GM21526 (cell line): ENCODE measurements at regions not wholly inside any gene's neighbourhood (a gene's known extent, or its start where the extent isn't known, plus 50 kb on each side); places are given as distances from the start of the nearest gene placed in this dataset.

Experiments used
- ATAC-seq: cut with Tn5 transposase; IDR thresholded peaks from one replicate; pipeline ENCODE4 v1.9.1; 2021; ENCODE audit warnings: moderate library complexity; ENCODE audit not compliant: unreplicated experiment, low FRiP score

GRCh38 chr2:111626865-111627163 lies 257.2 kb downstream of the ANAPC1 start:
- ATAC-seq: no peak

DNA sequence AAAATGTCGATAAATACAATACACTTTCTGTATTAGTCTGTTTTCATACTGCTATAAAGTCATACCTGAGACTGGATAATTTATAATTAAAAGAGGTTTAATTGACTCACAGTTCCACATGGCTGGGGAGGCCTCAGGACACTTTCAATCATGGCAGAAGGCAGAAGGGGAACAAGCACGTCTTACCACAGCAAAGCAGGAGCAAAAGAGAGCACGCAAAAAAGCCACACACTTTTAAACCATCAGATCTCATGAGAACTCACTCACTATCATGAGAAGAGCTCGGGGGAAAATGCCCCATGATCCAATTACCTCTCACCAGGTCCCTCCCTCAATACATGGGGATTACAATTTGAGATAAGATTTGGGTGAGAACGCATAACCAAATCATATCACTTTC lies 256.7 kb downstream of the ANAPC1 start:
- no peak for ATAC-seq

DNA sequence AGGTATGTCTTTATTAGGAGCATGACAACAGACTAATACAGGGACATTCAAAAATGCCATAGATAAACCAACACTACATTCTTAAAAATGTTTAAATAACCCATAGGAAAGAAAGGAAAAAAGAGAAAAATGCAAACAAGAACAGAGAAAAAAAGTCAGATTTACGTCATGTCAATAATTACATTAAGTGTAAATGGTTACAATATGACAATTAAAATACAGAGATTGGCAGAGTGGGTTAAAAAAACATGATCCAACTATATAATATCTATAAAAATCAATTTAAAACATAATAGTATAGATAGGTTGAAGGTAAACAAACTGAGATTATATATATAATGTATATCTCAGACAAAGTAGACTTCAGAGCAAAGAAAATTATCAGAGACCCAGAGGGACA lies 255.8 kb downstream of the ANAPC1 start:
- no peak for ATAC-seq

GRCh38 chr2:111629983-111630382 lies 254.0 kb downstream of the ANAPC1 start:
- ATAC-seq: no peak

DNA sequence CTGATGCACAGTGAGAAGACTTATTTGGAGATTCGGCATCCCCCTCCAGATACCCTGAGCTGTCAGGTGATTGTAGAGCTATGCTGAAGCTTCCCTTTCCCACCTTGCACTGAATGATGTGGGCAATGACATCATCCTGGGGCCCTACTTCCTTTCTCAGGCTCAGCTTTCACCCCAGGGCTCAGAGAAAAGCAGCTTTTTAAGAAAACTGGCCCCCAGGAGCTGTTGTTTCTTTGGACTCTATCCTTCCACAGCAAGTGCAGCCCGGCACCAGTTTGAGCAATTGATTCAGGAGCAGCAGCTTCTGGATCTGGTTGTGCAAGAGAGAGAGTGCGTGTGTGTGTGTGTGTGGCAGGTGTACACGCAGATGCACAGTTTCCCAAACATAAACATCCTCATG lies 251.3 kb downstream of the ANAPC1 start:
- no peak for ATAC-seq

DNA sequence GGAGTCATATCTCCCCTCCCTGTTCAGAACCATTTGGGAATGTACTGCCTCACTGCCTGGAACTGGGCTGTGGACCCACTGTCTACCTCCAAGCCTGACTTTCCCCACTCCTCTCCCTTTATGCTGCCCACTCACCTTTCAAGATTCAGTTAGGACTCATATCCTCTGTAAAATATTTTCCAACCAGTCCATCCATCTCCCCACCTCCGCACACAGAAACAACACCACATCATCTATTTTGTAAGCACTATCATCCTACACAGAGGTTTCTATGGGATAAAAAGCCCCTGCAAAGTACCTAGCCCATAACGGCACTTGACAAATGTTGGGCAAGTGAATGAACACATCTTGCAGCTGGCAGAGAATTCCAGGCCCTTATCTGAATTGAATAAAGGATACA lies 250.8 kb downstream of the ANAPC1 start:
- ATAC-seq: no peak

DNA sequence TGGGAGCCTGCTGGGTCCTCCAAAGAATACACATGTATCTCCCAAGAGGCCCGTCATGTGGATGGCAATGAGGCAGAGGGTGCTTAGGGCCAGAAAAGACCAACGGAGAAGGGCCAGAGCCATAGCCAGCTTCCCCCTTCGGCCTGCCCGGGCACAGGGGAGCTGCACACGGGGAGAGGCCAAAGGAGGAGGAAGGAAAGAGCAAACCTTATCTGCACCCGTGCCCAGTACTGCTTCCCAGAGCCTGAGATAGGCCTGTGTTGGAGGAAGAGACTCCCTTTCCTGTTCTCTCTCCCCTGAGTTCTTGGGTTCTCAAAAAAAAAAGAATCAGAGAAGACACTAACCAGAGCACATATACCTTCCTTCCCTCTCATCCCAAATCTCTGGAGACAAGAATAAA lies 250.3 kb downstream of the ANAPC1 start:
- no peak for ATAC-seq

- ATAC-seq: no peak
Observed at GRCh38 chr2:111634050-111634794, 249.8 kb downstream of the ANAPC1 start.

DNA sequence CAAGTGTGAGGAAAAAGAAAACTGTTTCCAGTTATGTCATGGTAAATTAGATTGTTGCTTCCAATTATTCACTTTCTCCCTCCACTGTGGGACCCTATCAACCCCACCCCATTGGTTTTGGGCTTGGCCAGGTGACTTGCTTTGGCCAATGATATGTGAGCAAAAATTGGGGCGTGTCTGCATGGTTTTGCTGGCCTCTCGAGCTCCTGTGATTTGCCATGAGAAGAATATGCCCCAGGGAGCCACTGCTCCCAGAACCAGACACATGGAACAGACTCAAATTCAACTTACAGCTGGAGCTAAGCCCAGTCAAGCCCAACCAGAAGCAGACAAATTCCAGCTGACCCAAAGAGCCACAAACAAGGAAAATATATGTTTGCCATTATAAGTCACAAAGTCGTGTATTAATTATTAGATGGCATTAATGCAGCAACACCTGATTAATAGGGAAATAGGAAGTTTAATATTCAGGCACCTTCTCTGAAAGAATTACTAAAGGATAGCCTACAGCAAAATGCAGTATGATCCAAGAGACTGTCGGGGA lies 248.9 kb downstream of the ANAPC1 start:
- ATAC-seq: no peak

GRCh38 chr2:111636905-111637304 lies 247.1 kb downstream of the ANAPC1 start:
- no peak for ATAC-seq

- ATAC-seq: no peak
Observed at GRCh38 chr2:111638274-111638877, 245.6 kb downstream of the ANAPC1 start.

DNA sequence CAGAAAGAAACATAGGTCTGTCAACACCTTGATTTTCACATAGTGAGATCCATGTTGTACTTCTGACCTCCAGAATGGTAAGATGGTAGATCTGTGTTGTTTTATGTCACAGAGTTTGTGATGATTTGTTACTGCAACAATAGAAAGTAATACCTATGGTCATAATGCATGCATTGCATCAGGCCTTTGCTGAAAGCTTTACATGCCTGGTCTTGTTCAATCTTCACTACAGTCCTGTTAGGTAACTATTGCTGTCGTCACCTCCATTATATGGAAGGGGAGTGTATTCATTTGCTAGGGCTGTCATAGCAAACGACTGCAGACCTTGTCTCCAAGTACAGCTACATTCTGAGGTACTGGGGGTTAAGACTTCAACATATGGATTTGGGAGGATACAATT lies 243.5 kb downstream of the ANAPC1 start:
- ATAC-seq: no peak

DNA sequence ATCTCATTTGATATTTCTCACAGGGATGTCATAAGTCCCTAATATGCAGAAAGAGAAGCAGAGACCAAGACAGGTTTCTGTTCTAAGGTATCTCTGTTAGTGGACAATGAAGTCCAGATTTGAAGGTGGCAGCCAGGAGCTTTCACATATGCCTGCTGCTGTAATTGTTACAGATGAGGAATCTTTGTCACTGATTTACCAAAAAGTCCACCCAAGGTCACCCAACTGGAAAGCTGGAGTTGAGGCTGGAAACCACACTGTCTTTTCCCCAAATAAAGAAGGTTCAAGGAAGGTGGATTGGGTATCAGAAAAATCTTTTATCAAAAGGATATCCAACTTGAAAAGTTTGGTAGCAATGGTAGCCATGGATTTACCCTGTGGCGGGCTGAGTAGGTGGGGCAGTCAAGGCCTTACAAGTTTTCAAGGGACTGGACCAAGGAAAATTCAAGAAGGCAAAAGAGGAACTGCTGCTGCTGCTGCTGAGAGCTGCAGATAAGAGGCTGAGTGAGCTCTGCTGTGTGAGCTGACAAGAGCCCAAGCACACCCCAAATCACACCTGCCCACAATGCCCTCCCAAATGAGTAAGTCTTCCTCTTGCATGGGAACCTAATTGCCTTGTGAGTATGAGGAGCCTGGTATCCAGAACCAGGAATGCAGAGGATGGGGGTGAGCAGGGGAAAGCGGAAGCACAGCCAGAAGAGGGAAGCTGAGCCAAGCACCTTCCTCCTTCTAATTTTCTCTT lies 241.2 kb downstream of the ANAPC1 start:
- ATAC-seq: no peak

- ATAC-seq: no peak
Observed at GRCh38 chr2:111643759-111644158, 240.2 kb downstream of the ANAPC1 start.

GRCh38 chr2:111647359-111647758 lies 236.6 kb downstream of the ANAPC1 start:
- no peak for ATAC-seq

GRCh38 chr2:111652038-111652437 lies 232.0 kb downstream of the ANAPC1 start:
- no peak for ATAC-seq

GRCh38 chr2:111652681-111653080 lies 231.3 kb downstream of the ANAPC1 start:
- ATAC-seq: no peak

DNA sequence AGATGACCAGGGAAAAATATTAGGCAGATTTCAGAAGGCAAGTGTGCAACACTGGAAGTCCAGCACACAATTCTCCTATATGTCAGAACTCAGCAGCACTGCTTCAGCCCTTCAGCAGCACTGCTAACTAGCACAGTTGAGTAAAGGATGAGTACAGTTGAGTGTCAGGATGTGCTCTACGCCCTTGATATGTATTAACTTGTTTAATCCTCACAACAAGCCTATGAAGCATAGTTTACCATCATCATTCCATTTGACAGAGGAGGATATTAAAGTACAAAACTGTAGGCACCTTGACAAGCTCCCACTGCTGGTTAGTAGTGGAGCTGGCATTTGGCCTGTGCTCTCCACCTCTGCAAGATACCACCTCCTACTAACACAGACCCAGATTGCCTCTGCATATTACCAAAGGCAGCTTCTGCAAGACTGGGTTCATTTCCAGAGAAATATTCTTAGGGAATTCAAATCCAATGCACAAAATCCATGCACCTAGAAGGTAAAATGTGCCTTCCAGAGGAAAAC lies 230.8 kb downstream of the ANAPC1 start:
- ATAC-seq: no peak

GRCh38 chr2:111653913-111654312 lies 230.1 kb downstream of the ANAPC1 start:
- ATAC-seq: no peak

DNA sequence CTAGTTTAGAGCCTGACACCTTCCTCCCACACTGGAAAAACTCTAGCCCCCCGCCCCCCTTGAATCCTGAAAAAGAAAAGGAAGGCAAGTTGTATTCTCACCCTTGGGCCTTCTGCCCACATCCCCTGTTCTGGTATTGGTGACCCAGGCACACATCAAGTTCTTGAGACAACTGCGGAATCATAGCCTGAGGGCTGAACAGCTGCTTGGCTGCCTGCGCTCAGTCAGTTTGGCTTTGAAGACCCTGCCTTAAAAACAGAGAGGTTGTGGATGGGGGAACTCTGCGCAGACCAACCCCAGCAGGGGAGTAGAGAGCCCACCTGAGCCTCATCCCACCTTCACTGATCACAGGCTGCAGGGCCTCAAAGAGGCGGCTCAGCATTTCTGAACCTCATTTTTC lies 229.2 kb downstream of the ANAPC1 start:
- ATAC-seq: no peak

GRCh38 chr2:111656436-111656835 lies 227.6 kb downstream of the ANAPC1 start:
- ATAC-seq: no peak
